ENCODE measurements at regions not wholly inside any gene's neighbourhood (a gene's known extent, or its start where the extent isn't known, plus 50 kb on each side); places are given as distances from the start of the nearest gene placed in this dataset.

DNA sequence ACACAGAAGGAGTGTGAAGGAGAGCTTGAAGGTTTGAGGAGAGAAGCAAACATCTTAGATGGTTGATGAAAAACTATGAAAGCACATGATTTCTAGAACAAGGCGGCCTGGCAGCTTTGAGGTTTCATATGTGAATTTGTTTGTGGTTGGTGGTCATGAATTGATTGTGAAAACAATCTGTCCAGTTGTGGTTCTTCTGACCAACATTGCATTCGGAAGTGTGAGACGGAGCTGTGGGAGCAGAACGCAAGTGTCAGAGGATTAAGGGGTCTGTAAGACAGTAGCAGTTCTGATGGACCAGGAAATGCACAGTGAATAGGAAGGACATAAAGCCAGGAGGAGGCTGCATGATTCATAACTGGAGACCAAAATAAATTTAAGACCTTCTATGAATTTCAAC lies 594.6 kb downstream of the NXPH1 start:
- Mint-ChIP-seq H3K4me1 (no peaks in the 10 kb centered on the region), H3K4me3 (no peak overlapping the region), H3K27ac (no peak overlapping the region), H3K27me3 (ENCODE audit: insufficient read depth) (no peaks in the 10 kb centered on the region), H3K36me3 (ENCODE audit: low read depth) (no peaks in the 10 kb centered on the region), H3K9me3 (no peaks in the 10 kb centered on the region)
- H3K4me1 ChIP-seq (ENCODE audit: control insufficient read depth, insufficient read depth, low read length), result no peaks in the 10 kb centered on the region
- no peak overlapping the region for H3K9ac ChIP-seq (ENCODE audit: extremely low read depth, low read length, poor library complexity, severe bottlenecking)
- no peaks in the 10 kb centered on the region for H3K36me3 ChIP-seq (ENCODE audit: control insufficient read depth, insufficient read depth, low read length)
- H3K27me3 ChIP-seq (ENCODE audit: control insufficient read depth, insufficient read depth, low read length, poor library complexity, severe bottlenecking), result no peaks in the 10 kb centered on the region
- H3K27ac ChIP-seq (ENCODE audit: low read depth, low read length), result no peak overlapping the region
- no peak for DNase-seq
- TF ChIP-seq, protein P1, sequence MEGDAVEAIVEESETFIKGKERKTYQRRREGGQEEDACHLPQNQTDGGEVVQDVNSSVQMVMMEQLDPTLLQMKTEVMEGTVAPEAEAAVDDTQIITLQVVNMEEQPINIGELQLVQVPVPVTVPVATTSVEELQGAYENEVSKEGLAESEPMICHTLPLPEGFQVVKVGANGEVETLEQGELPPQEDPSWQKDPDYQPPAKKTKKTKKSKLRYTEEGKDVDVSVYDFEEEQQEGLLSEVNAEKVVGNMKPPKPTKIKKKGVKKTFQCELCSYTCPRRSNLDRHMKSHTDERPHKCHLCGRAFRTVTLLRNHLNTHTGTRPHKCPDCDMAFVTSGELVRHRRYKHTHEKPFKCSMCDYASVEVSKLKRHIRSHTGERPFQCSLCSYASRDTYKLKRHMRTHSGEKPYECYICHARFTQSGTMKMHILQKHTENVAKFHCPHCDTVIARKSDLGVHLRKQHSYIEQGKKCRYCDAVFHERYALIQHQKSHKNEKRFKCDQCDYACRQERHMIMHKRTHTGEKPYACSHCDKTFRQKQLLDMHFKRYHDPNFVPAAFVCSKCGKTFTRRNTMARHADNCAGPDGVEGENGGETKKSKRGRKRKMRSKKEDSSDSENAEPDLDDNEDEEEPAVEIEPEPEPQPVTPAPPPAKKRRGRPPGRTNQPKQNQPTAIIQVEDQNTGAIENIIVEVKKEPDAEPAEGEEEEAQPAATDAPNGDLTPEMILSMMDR (conservative IDR thresholded peaks at IDR 0.05), result no peak
- no peak overlapping the region for H3K4me3 ChIP-seq (ENCODE audit: low read length)
- no peaks in the 10 kb centered on the region for H3K9me3 ChIP-seq (ENCODE audit: control insufficient read depth, low read length)
- 91 to 96% methylated on average over 4 of the region's 4 CpGs for WGBS, 2 experiments (ENCODE audit: insufficient coverage in 1 of 2, insufficient read length in 1 of 2)

DNA sequence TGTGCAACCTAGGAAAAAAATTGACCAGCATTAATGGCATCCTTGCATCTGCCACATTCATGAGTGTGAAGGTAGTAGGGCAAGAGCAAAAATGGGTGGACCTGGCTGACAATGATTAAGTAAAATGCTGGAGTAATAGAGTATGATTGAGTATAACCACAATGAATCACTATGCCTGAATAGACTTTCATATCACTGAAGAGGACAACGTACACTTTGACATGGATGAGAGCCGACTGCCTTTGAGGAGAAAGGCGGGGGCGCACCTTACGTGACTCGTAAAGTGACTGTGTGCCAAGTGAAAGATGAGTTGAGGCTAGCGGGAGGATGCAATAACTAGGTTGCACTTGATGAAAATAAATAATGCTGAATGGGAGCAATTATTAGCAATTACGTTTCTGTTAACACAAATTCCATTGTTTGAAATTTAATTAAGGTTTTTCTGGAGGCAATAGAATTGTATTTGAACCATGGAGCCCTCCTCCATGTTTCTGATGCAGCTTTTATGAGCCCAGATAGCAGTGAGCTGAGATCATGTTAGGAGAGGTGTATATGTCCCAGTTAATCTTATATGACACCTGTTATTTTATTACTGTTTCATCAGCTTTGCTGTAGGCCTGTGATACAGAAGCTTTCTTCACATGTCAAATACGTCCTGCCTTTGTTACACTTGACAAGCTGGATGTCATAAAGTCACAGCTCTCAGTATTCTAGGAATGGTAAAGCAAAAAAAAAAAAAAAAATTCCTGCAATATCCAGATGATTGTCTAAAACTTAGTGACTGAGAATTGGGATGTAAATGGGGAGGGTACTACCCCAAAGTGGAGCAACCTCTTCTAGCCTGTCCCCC lies 596.5 kb downstream of the NXPH1 start:
- WGBS, 2 experiments (ENCODE audit: insufficient coverage in 1 of 2, insufficient read length in 1 of 2), result 87 to 89% methylated on average over 6 to 9 of the region's 9 CpGs

DNA sequence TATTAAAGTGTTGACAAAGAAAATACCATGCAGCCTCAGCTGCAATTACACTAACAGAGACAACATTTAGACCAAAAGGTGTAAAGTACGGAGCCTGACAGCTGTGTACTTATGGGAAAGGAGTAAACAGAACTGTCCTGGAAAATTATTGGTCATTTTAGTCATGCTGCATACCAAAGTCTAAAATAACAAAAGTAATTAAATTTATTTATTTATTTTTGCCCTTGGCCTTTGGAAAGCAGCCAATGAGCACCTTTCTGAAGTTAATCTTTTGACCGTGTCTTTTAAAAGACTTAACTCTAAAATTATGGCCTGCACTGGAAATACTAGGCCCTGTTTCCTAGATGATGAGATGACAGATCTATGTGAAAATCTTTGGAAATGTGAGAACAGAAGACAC lies 597.6 kb downstream of the NXPH1 start:
- TF ChIP-seq, protein P1 (conservative IDR thresholded peaks at IDR 0.05), result no peak
- Mint-ChIP-seq H3K36me3 (ENCODE audit: low read depth) (no peaks in the 10 kb centered on the region), H3K27ac (no peak overlapping the region), H3K4me3 (no peak overlapping the region), H3K4me1 (no peaks in the 10 kb centered on the region), H3K27me3 (ENCODE audit: insufficient read depth) (no peaks in the 10 kb centered on the region), H3K9me3 (no peaks in the 10 kb centered on the region)
- no peaks in the 10 kb centered on the region for H3K27me3 ChIP-seq (ENCODE audit: control insufficient read depth, insufficient read depth, low read length, poor library complexity, severe bottlenecking)
- no peak overlapping the region for H3K9ac ChIP-seq (ENCODE audit: extremely low read depth, low read length, poor library complexity, severe bottlenecking)
- WGBS, 2 experiments (ENCODE audit: insufficient coverage in 1 of 2, insufficient read length in 1 of 2), result 67 to 86% methylated on average over 1 to 2 of the region's 2 CpGs
- no peak for DNase-seq
- no peak overlapping the region for H3K27ac ChIP-seq (ENCODE audit: low read depth, low read length)
- H3K9me3 ChIP-seq (ENCODE audit: control insufficient read depth, low read length), result no peaks in the 10 kb centered on the region
- H3K4me3 ChIP-seq (ENCODE audit: low read length), result no peak overlapping the region
- no peaks in the 10 kb centered on the region for H3K4me1 ChIP-seq (ENCODE audit: control insufficient read depth, insufficient read depth, low read length)
- H3K36me3 ChIP-seq (ENCODE audit: control insufficient read depth, insufficient read depth, low read length), result no peaks in the 10 kb centered on the region

More for the DNA sequence above, 596.5 kb downstream of the NXPH1 start:
- DNase-seq, result no peak
- Mint-ChIP-seq H3K36me3 (ENCODE audit: low read depth) (no peaks in the 10 kb centered on the region), H3K4me1 (no peaks in the 10 kb centered on the region), H3K4me3 (no peak overlapping the region), H3K9me3 (no peaks in the 10 kb centered on the region), H3K27ac (no peak overlapping the region), H3K27me3 (ENCODE audit: insufficient read depth) (no peaks in the 10 kb centered on the region)
- Histone ChIP-seq H3K4me3 (ENCODE audit: low read length) (no peak overlapping the region), H3K9me3 (ENCODE audit: control insufficient read depth, low read length) (no peaks in the 10 kb centered on the region), H3K9ac (ENCODE audit: extremely low read depth, low read length, poor library complexity, severe bottlenecking) (no peak overlapping the region), H3K36me3 (ENCODE audit: control insufficient read depth, insufficient read depth, low read length) (no peaks in the 10 kb centered on the region), H3K27me3 (ENCODE audit: control insufficient read depth, insufficient read depth, low read length, poor library complexity, severe bottlenecking) (no peaks in the 10 kb centered on the region), H3K27ac (ENCODE audit: low read depth, low read length) (no peak overlapping the region), H3K4me1 (ENCODE audit: control insufficient read depth, insufficient read depth, low read length) (no peaks in the 10 kb centered on the region)
- TF ChIP-seq, protein P1 (conservative IDR thresholded peaks at IDR 0.05), result no peak
